Upper lobe of left lung (tissue), 4 donors: ENCODE measurements at regions not wholly inside any gene's neighbourhood (a gene's known extent, or its start where the extent isn't known, plus 50 kb on each side); places are given as distances from the start of the nearest gene placed in this dataset.

Experiments used
- POLR2A ChIP-seq, 4 donors: fragments of 450-650 bp; IDR thresholded peaks; one replicate each; pipeline ENCODE4 v1.5.1; 2016 to 2017; ENCODE audit warnings: antibody characterized with exemption in 4 of 4, mild to moderate bottlenecking in 2 of 4
- TF ChIP-seq, protein P1 (sequence below), 6 experiments: fragments of 450-650 bp in 4 of 6; fragments of 200-600 bp in 2 of 6; sonication (generic) in 2 of 6; IDR thresholded peaks; one replicate each; pipeline ENCODE4 v1.5.1; 2016 to 2019; ENCODE audit warnings: antibody characterized with exemption in 6 of 6

DNA sequence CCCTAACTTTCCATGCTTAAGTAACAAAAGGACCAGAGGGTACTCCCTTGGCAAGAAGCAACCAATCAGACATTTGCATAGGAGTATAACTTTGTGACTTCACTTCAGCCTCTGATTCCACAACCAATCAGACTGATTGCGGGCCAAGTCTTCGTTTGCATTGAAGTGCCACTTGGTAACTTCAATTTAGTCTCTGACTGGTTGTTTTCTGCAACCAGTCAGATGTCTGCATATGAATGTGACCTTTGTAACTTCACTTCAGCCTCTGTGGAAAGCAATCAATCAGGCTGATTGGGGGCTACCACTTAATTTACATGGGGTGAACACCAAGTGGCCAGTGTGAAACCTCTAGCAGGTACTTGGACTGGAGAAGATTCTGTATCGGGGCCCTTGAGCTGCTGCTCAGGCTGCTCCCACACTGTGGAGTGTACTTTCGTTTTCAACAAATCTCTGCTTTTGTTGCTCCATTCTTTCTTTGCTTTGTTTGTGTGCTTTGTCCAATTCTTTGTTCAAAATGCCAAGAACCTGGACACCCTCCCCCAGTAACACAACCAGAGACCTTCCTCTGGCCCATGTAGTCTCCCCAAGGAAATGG is 241.5 kb downstream of the ACKR3 start:
- no peak for TF ChIP-seq POLR2A (IDR thresholded peaks at IDR 0.05)
- TF ChIP-seq, protein P1, sequence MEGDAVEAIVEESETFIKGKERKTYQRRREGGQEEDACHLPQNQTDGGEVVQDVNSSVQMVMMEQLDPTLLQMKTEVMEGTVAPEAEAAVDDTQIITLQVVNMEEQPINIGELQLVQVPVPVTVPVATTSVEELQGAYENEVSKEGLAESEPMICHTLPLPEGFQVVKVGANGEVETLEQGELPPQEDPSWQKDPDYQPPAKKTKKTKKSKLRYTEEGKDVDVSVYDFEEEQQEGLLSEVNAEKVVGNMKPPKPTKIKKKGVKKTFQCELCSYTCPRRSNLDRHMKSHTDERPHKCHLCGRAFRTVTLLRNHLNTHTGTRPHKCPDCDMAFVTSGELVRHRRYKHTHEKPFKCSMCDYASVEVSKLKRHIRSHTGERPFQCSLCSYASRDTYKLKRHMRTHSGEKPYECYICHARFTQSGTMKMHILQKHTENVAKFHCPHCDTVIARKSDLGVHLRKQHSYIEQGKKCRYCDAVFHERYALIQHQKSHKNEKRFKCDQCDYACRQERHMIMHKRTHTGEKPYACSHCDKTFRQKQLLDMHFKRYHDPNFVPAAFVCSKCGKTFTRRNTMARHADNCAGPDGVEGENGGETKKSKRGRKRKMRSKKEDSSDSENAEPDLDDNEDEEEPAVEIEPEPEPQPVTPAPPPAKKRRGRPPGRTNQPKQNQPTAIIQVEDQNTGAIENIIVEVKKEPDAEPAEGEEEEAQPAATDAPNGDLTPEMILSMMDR (IDR thresholded peaks at IDR 0.05): no peak
